Mammary epithelial cell (primary cell): ENCODE measurements at regions not wholly inside any gene's neighbourhood (a gene's known extent, or its start where the extent isn't known, plus 50 kb on each side); places are given as distances from the start of the nearest gene placed in this dataset.

Source experiments
- EZH2 ChIP-seq: IDR thresholded peaks from 2 replicates; pipeline ENCODE4 v1.6.1; 2012; ENCODE audit warnings: low read length, inconsistent platforms, borderline replicate concordance
- TF ChIP-seq, protein P1 (sequence below), 2 donors: IDR thresholded peaks in 1 of 2; conservative IDR thresholded peaks in 1 of 2; 2 replicates each; pipeline ENCODE4 v1.5.1; 2011 to 2012; ENCODE audit warnings: inconsistent platforms in 2 of 2, low read length in 2 of 2, mild to moderate bottlenecking in 2 of 2, control low read depth in 1 of 2, low read depth in 1 of 2; ENCODE audit not compliant: insufficient read depth in 1 of 2; ENCODE audit errors: extremely low read depth in 1 of 2

DNA sequence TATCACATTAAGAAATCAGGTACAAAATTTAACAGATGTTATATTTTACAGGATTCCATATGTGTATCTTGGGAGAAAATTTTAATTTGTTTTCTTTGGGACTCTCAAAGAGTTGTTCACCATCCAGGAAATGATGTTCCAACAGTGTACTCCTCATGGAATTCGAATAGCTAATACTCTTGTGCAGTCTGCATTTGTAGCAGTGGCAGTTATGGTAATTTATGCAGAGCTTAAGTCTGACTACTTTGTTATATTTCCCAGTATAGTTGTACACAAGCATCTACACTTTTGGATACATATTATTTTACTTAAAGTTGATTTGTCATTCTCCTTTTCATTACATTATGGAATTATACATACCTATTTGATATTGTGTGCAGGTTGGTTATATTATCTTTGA lies 436.7 kb upstream of the FBXO33 start:
- TF ChIP-seq, protein P1, sequence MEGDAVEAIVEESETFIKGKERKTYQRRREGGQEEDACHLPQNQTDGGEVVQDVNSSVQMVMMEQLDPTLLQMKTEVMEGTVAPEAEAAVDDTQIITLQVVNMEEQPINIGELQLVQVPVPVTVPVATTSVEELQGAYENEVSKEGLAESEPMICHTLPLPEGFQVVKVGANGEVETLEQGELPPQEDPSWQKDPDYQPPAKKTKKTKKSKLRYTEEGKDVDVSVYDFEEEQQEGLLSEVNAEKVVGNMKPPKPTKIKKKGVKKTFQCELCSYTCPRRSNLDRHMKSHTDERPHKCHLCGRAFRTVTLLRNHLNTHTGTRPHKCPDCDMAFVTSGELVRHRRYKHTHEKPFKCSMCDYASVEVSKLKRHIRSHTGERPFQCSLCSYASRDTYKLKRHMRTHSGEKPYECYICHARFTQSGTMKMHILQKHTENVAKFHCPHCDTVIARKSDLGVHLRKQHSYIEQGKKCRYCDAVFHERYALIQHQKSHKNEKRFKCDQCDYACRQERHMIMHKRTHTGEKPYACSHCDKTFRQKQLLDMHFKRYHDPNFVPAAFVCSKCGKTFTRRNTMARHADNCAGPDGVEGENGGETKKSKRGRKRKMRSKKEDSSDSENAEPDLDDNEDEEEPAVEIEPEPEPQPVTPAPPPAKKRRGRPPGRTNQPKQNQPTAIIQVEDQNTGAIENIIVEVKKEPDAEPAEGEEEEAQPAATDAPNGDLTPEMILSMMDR (conservative IDR thresholded peaks at IDR 0.05 in 1 of 2, IDR thresholded peaks at IDR 0.05 in 1 of 2; ENCODE audit: extremely low read depth in 1 of 2, insufficient read depth in 1 of 2, low read depth in 1 of 2, low read length in 2 of 2): no peak
- no peak for TF ChIP-seq EZH2
